ENCODE measurements at regions not wholly inside any gene's neighbourhood (a gene's known extent, or its start where the extent isn't known, plus 50 kb on each side); places are given as distances from the start of the nearest gene placed in this dataset.

DNA sequence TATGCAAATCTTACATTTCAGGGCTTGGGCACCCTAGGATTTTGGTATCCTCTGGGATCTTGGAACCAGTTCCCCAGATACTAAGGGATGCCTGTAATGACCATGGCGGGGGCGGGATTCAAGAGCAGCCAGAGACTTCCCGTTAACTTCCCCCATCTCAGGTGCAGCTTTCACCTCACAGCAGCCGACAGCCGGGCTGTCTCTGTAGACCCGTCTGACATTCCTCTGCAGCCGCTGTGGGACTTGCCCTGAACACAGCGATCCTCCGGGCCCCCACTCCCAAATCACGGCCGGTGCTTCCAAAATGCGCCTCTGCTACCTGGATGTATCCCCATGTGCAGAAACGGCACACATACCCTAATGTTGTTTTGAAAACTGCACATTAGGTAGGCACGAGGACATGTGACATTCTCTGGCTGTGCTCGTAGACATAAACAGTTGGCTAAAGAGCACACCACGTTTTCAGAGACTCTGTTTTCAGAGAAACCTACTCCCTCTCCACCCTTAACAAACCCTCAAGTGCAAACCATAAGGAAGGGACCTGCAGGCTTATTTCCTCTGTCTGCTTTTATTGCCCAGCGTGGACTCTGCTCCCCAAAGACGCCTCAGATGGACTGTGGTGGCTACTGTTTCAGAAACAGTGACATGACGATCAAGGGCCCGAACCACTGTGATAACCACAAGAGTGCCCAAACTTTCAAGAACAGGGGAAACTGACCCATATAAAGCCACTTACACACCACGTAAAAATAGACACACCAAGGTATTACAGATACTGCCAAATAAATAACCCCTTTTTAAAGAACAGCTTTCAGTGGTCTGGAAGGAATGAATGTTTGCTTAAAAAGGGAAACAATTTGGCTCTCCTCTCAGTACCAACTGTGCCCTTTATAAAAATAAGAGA is 72.9 kb upstream of the FOXC1 start:
- Histone ChIP-seq H3K36me3 (replicated peaks) (no peaks in the 10 kb centered on the region), H3K9me3 (no peaks in the 10 kb centered on the region), H3K4me3 (no peak overlapping the region), H3K27me3 (ENCODE audit: low read depth) (no peaks in the 10 kb centered on the region), H3K4me1 (no peaks in the 10 kb centered on the region)
- in situ Hi-C loops (cut with MboI; ENCODE audit: low sequenced_read_pairs): no loop called here
- no peak for DNase-seq (ENCODE audit: low spot score in 2 of 2)

DNA sequence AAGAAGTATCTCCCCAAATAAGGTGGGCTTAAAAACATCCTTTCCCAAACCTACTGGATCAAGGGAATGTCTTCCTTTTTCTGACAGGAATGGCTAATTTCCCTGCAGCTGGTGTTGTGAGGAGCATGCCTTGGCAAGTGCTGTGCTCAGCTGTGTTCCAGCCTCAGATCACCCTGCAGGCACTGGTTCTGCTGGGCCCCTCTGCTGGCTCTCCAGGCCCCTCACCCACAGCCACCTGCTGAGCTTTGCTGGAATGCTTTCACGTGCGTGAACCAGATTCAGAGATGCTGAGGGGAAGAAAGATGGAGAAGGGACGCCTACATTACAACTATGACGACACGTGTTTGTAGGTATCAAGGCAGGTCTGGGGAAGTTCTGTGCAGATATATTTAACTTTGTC is 71.3 kb upstream of the FOXC1 start:
- Histone ChIP-seq H3K36me3 (replicated peaks) (no peaks in the 10 kb centered on the region), H3K9me3 (no peaks in the 10 kb centered on the region; the same call in 1 of the 2 replicates), H3K27me3 (ENCODE audit: low read depth) (no peaks in the 10 kb centered on the region), H3K4me3 (no peak overlapping the region), H3K4me1 (no peaks in the 10 kb centered on the region)
- DNase-seq (ENCODE audit: low spot score in 2 of 2): no peak
- in situ Hi-C loops (cut with MboI; ENCODE audit: low sequenced_read_pairs): no loop called here

GRCh38 chr6:1538810-1539478 is 70.8 kb upstream of the FOXC1 start:
- no peaks in the 10 kb centered on the region for H3K27me3 ChIP-seq (ENCODE audit: low read depth)
- H3K9me3 ChIP-seq: no peaks in the 10 kb centered on the region; the same call in 1 of the 2 replicates
- in situ Hi-C loops (cut with MboI; ENCODE audit: low sequenced_read_pairs): no loop called here
- no peaks in the 10 kb centered on the region for H3K4me1 ChIP-seq
- DNase-seq (ENCODE audit: low spot score in 2 of 2): no peak
- H3K4me3 ChIP-seq: no peak overlapping the region
- H3K36me3 ChIP-seq (replicated peaks): no peaks in the 10 kb centered on the region

- in situ Hi-C loops (cut with MboI; ENCODE audit: low sequenced_read_pairs): no loop called here
- Histone ChIP-seq H3K4me3 (no peak overlapping the region), H3K27me3 (ENCODE audit: low read depth) (no peaks in the 10 kb centered on the region), H3K9me3 (no peaks in the 10 kb centered on the region; the same call in 1 of the 2 replicates), H3K36me3 (replicated peaks) (no peaks in the 10 kb centered on the region), H3K4me1 (no peaks in the 10 kb centered on the region)
- no peak for DNase-seq (ENCODE audit: low spot score in 2 of 2)
Measured at GRCh38 chr6:1540864-1541521, 68.7 kb upstream of the FOXC1 start.

- Histone ChIP-seq H3K27me3 (ENCODE audit: low read depth) (no peaks in the 10 kb centered on the region), H3K4me3 (no peak overlapping the region), H3K4me1 (no peaks in the 10 kb centered on the region), H3K36me3 (replicated peaks) (no peaks in the 10 kb centered on the region), H3K9me3 (no peaks in the 10 kb centered on the region; the same call in 1 of the 2 replicates)
- no peak for DNase-seq (ENCODE audit: low spot score in 2 of 2)
- in situ Hi-C loops (cut with MboI; ENCODE audit: low sequenced_read_pairs): no loop called here
Measured at GRCh38 chr6:1542335-1542734, 67.4 kb upstream of the FOXC1 start.

DNA sequence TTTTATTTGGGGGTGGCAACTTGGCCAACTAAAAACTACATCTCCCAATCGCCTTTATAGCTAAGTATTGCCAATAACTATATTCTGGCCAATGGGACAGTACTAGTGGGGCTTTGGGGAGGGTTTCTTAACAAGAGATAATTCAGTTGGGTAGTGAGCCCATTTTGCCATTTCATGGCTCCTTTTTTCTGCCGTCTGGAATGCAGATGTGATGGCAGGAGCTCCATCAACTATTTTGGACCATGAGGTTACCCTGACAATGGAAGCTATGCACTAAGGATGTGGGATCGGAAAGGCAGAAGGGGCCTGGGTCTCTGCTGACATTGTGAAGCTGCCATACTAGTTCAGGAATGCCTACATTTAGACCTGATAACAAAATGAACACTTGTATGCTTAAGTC is 67.0 kb upstream of the FOXC1 start:
- Histone ChIP-seq H3K27me3 (ENCODE audit: low read depth) (no peaks in the 10 kb centered on the region), H3K4me1 (no peaks in the 10 kb centered on the region), H3K4me3 (no peak overlapping the region), H3K9me3 (no peaks in the 10 kb centered on the region; the same call in 1 of the 2 replicates), H3K36me3 (replicated peaks) (no peaks in the 10 kb centered on the region)
- no peak for DNase-seq (ENCODE audit: low spot score in 2 of 2)
- in situ Hi-C loops (cut with MboI; ENCODE audit: low sequenced_read_pairs): no loop called here

- Histone ChIP-seq H3K27me3 (ENCODE audit: low read depth) (no peaks in the 10 kb centered on the region), H3K36me3 (replicated peaks) (no peaks in the 10 kb centered on the region), H3K9me3 (no peaks in the 10 kb centered on the region; the same call in 1 of the 2 replicates), H3K4me1 (no peaks in the 10 kb centered on the region), H3K4me3 (no peak overlapping the region)
- in situ Hi-C loops (cut with MboI; ENCODE audit: low sequenced_read_pairs): no loop called here
- DNase-seq (ENCODE audit: low spot score in 2 of 2): no peak
Measured at GRCh38 chr6:1544000-1544399, 65.7 kb upstream of the FOXC1 start.

GRCh38 chr6:1544603-1545002 is 65.1 kb upstream of the FOXC1 start:
- no peaks in the 10 kb centered on the region for H3K27me3 ChIP-seq (ENCODE audit: low read depth)
- no peaks in the 10 kb centered on the region for H3K36me3 ChIP-seq (replicated peaks)
- H3K4me3 ChIP-seq: no peak overlapping the region
- H3K9me3 ChIP-seq: no peaks in the 10 kb centered on the region; the same call in 1 of the 2 replicates
- peaks cover 5% of the 10 kb centered on the region; the same call in 1 of the 2 replicates for H3K4me1 ChIP-seq
- in situ Hi-C loops (cut with MboI; ENCODE audit: low sequenced_read_pairs): no loop called here
- DNase-seq (ENCODE audit: low spot score in 2 of 2): no peak

DNA sequence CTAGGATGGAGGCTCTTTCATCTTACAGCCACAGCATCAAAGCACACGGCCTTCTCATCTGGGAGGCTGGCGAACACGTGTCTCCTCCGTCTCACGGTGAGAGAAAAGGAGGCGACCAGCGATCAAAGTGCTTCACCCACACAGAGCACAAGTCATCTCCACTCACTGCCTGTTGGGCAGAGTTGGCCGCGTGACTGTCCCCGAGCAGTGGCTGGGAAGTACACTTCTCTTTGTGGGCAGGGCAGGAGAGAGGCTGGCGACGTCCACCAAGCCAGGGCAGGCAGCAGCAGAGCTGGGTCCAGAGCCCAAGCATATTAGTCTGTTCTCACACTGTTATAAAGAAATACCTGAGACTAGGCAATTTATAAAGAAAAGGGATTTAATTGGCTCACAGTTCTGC is 64.1 kb upstream of the FOXC1 start:
- in situ Hi-C loops (cut with MboI; ENCODE audit: low sequenced_read_pairs): no loop called here
- Histone ChIP-seq H3K4me3 (no peak overlapping the region), H3K9me3 (no peaks in the 10 kb centered on the region; the same call in 1 of the 2 replicates), H3K4me1 (peaks cover 5% of the 10 kb centered on the region; the same call in 1 of the 2 replicates), H3K27me3 (ENCODE audit: low read depth) (no peaks in the 10 kb centered on the region), H3K36me3 (replicated peaks) (no peaks in the 10 kb centered on the region)
- no peak for DNase-seq (ENCODE audit: low spot score in 2 of 2)

DNA sequence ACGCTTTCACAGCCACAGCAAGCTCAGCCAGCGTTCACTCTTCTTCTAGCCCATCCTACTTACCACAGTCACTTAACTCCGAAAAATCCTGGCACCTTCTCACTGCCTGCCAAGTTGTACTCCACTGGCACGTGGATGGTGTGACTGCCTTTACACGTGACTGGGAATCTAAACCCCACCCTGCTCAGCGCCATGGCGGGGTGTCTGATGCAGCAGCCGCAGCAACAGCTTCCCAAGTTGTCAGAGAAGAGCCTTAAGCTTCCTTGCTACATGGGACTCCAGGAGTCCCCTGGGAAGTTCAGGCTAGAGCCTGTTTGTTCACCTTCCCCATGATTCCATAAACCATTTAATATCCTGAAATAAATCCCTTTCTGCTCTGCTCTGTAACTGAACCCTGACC is 61.9 kb upstream of the FOXC1 start:
- no peak for DNase-seq (ENCODE audit: low spot score in 2 of 2)
- no peaks in the 10 kb centered on the region for H3K36me3 ChIP-seq (replicated peaks)
- in situ Hi-C loops (cut with MboI; ENCODE audit: low sequenced_read_pairs): no loop called here
- no peaks in the 10 kb centered on the region; the same call in 1 of the 2 replicates for H3K9me3 ChIP-seq
- H3K27me3 ChIP-seq (ENCODE audit: low read depth): no peaks in the 10 kb centered on the region
- H3K4me3 ChIP-seq: no peak overlapping the region
- H3K4me1 ChIP-seq: peaks cover 5% of the 10 kb centered on the region; the same call in 1 of the 2 replicates

GRCh38 chr6:1551249-1551648 is 58.5 kb upstream of the FOXC1 start:
- Histone ChIP-seq H3K9me3 (no peaks in the 10 kb centered on the region), H3K4me3 (no peak overlapping the region), H3K36me3 (replicated peaks) (no peaks in the 10 kb centered on the region), H3K27me3 (ENCODE audit: low read depth) (no peaks in the 10 kb centered on the region), H3K4me1 (peaks cover 5% of the 10 kb centered on the region; the same call in 1 of the 2 replicates)
- no peak for DNase-seq (ENCODE audit: low spot score in 2 of 2)
- in situ Hi-C loops (cut with MboI; ENCODE audit: low sequenced_read_pairs): no loop called here

- Histone ChIP-seq H3K4me3 (no peak overlapping the region), H3K9me3 (no peaks in the 10 kb centered on the region), H3K27me3 (ENCODE audit: low read depth) (no peaks in the 10 kb centered on the region), H3K4me1 (peaks cover 5% of the 10 kb centered on the region; the same call in 1 of the 2 replicates), H3K36me3 (replicated peaks) (no peaks in the 10 kb centered on the region)
- in situ Hi-C loops (cut with MboI; ENCODE audit: low sequenced_read_pairs): no loop called here
- no peak for DNase-seq (ENCODE audit: low spot score in 2 of 2)
Measured at GRCh38 chr6:1552296-1552761, 57.4 kb upstream of the FOXC1 start.

- DNase-seq (ENCODE audit: low spot score in 2 of 2): no peak
- Histone ChIP-seq H3K4me1 (peaks cover 5% of the 10 kb centered on the region; the same call in 1 of the 2 replicates), H3K9me3 (no peaks in the 10 kb centered on the region), H3K27me3 (ENCODE audit: low read depth) (no peaks in the 10 kb centered on the region), H3K36me3 (replicated peaks) (no peaks in the 10 kb centered on the region), H3K4me3 (no peak overlapping the region)
- in situ Hi-C loops (cut with MboI; ENCODE audit: low sequenced_read_pairs): no loop called here
Measured at GRCh38 chr6:1553562-1554083, 56.1 kb upstream of the FOXC1 start.

Data from HAP-1 (cell line).